ENCODE measurements at regions not wholly inside any gene's neighbourhood (a gene's known extent, or its start where the extent isn't known, plus 50 kb on each side); places are given as distances from the start of the nearest gene placed in this dataset.

GRCh38 chr5:30195036-30195435, 998.5 kb upstream of the CDH6 start:
- no peak for TF ChIP-seq CTCF (IDR thresholded peaks at IDR 0.05; ENCODE audit: unreplicated experiment in 3 of 3)
- Mint-ChIP-seq H3K36me3 (ENCODE audit: low read depth) (no peaks in the 10 kb centered on the region), H3K27me3 (ENCODE audit: low read depth) (no peaks in the 10 kb centered on the region), H3K27ac (no peak overlapping the region), H3K4me3 (no peak overlapping the region), H3K9me3 (no peaks in the 10 kb centered on the region), H3K4me1 (no peaks in the 10 kb centered on the region)

- Mint-ChIP-seq H3K4me1 (no peaks in the 10 kb centered on the region), H3K9me3 (no peaks in the 10 kb centered on the region), H3K27me3 (ENCODE audit: low read depth) (no peaks in the 10 kb centered on the region), H3K4me3 (no peak overlapping the region), H3K36me3 (ENCODE audit: low read depth) (no peaks in the 10 kb centered on the region), H3K27ac (no peak overlapping the region)
- no peak for TF ChIP-seq CTCF (IDR thresholded peaks at IDR 0.05; ENCODE audit: unreplicated experiment in 3 of 3)
These were observed 998.9 kb upstream of the CDH6 start for GRCh38 chr5:30194595-30194994.

GRCh38 chr5:30183795-30184194, 1009.7 kb upstream of the CDH6 start:
- no peaks in the 10 kb centered on the region for H3K27me3 Mint-ChIP-seq (ENCODE audit: low read depth)
- H3K9me3 Mint-ChIP-seq = no peaks in the 10 kb centered on the region
- no peak for TF ChIP-seq CTCF (IDR thresholded peaks at IDR 0.05; ENCODE audit: unreplicated experiment in 3 of 3)

GRCh38 chr5:30156156-30156555, 1037.3 kb upstream of the CDH6 start:
- H3K4me3 Mint-ChIP-seq = no peak overlapping the region
- no peaks in the 10 kb centered on the region for H3K36me3 Mint-ChIP-seq (ENCODE audit: low read depth)
- H3K9me3 Mint-ChIP-seq = no peaks in the 10 kb centered on the region
- H3K27me3 Mint-ChIP-seq (ENCODE audit: low read depth) = no peaks in the 10 kb centered on the region
- no peaks in the 10 kb centered on the region for H3K4me1 Mint-ChIP-seq
- no peak for TF ChIP-seq CTCF (IDR thresholded peaks at IDR 0.05; ENCODE audit: unreplicated experiment in 3 of 3)
- H3K27ac Mint-ChIP-seq = no peak overlapping the region

More at GRCh38 chr5:30183795-30184194, 1009.7 kb upstream of the CDH6 start:
- H3K4me1 Mint-ChIP-seq = no peaks in the 10 kb centered on the region
- no peak overlapping the region for H3K27ac Mint-ChIP-seq
- no peaks in the 10 kb centered on the region for H3K36me3 Mint-ChIP-seq (ENCODE audit: low read depth)
- no peak overlapping the region for H3K4me3 Mint-ChIP-seq

- Mint-ChIP-seq H3K9me3 (no peaks in the 10 kb centered on the region), H3K27ac (no peak overlapping the region), H3K36me3 (ENCODE audit: low read depth) (no peaks in the 10 kb centered on the region), H3K27me3 (ENCODE audit: low read depth) (no peaks in the 10 kb centered on the region), H3K4me3 (no peak overlapping the region), H3K4me1 (no peaks in the 10 kb centered on the region)
- TF ChIP-seq CTCF (IDR thresholded peaks at IDR 0.05; ENCODE audit: unreplicated experiment in 3 of 3) = no peak
These were observed 1041.1 kb upstream of the CDH6 start for GRCh38 chr5:30152431-30152830.

GRCh38 chr5:30150231-30150630, 1043.3 kb upstream of the CDH6 start:
- Mint-ChIP-seq H3K36me3 (ENCODE audit: low read depth) (no peaks in the 10 kb centered on the region), H3K4me3 (no peak overlapping the region), H3K9me3 (no peaks in the 10 kb centered on the region)

More at GRCh38 chr5:30150231-30150630, 1043.3 kb upstream of the CDH6 start:
- Mint-ChIP-seq H3K27ac (no peak overlapping the region), H3K4me1 (no peaks in the 10 kb centered on the region), H3K27me3 (ENCODE audit: low read depth) (no peaks in the 10 kb centered on the region)
- no peak for TF ChIP-seq CTCF (IDR thresholded peaks at IDR 0.05; ENCODE audit: unreplicated experiment in 3 of 3)

All from nephron (organoid).